ENCODE measurements at regions not wholly inside any gene's neighbourhood (a gene's known extent, or its start where the extent isn't known, plus 50 kb on each side); places are given as distances from the start of the nearest gene placed in this dataset.

DNA sequence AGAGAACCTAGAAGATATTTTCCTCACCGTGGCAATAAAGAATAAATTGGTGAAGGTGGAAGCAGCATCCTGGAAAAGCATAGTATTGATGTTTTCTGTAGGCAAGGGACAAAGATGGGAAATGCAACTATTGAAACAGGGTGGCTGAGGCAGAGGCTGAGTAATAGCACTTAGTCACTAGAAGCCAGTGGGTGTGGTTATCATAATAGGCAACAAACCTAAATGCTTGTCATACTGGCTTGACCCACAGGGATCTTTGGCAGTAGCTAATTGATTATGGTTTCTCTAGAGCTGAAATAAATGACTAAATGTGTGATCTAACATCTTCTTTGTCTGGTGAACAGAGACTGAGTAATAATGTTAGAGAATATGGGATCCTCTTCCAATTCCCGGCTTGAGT, 353.6 kb upstream of the RPS6KA3 start:
- DNase-seq (ENCODE audit: low read depth in 2 of 2): peak; percentile 18 to 34

DNA sequence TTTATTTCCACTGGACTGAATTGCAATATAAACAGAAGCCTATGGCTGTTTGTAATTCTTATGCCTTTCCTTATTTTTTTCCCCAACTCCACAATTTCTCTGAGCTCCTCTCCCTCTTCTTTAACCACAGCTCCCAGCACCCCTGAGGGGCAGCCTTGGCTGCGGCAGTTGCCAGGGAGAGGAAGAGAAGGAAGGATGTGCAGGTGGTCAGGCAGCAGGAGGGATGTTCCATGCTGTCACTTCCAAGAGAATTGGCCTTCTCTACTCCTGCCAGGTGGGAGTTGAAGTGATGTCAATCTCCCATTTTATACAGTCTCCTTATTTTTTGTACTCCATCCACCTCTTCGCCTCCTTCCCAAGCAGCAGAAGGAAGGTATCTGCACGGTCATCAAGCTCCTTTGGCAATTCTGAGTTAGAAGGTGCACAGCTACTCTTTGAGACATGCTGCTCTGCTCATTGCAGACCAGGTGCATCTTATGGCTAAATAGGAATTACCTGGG, 343.3 kb upstream of the RPS6KA3 start:
- DNase-seq (ENCODE audit: low read depth in 2 of 2): no peak

DNA sequence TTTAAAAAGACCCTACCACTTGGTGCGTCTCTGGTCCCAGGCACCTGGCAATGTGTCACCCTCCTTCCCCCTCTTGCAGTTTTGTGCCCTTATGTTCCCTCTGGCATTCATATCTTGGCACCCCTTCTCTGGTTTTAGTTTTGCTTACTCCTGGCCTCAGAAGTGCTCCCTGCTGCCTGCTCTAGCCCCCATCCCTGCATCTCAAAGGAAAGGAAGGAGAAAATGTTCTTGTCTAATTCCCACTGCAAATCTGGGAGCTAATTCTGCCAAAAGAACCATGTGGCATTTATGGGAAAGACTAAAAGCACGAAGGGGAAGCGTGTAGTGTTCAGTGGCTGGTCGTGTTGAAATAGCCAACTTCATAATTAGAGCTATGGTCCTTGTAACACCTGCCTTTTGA, 340.1 kb upstream of the RPS6KA3 start:
- no peak for DNase-seq (ENCODE audit: low read depth in 2 of 2)

DNA sequence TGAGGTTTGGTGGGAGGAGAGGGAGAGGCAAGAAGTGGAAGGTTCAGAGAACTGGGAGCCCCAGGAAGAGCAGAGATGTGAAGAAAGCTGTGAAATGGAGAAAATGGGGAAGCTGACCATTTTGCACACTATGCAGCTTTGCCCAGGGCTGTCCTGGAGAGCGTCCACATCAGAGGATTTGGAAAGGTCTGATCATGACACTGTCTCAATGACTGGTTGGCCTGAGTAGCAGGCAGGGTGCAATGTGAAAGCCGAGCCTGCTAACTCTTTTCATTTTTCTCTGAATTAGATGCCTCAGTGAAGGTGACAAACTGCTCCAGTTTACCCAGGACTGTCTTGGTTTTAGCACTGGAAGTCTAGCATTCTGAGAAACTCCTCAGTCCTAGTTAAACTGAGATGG, 330.1 kb upstream of the RPS6KA3 start:
- DNase-seq (ENCODE audit: low read depth in 2 of 2): no peak

DNA sequence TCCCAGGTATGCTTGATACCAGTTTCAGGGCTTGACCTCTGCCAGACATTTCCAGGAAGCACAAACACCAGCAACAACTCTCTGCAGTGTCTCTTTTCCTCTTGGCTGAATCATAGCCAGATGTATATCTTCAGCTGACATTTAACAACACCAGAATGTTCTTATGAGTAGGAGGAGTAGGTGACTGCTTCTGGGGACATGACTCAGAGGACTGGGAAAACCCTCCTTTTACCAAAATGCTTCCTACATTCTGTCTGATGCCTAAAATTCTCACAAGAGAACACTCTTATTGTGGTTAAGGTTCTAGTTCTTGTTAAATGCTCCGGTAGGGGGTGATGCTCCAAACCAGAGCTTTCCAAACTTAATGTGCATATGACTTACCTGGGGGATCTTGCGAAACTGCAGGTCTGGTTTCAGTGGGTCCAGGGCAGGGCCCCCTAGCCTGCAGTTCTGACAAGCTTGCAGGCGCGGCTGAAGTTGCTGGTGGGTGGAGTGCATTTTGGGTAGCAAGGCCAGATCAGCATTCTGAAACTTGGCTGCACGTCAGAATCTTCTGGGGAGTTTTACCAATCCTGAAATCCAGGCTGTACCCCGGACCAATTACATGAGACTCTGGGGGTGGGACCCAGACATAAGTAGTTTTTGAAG, 329.3 kb upstream of the RPS6KA3 start:
- DNase-seq (ENCODE audit: low read depth in 2 of 2): no peak

DNA sequence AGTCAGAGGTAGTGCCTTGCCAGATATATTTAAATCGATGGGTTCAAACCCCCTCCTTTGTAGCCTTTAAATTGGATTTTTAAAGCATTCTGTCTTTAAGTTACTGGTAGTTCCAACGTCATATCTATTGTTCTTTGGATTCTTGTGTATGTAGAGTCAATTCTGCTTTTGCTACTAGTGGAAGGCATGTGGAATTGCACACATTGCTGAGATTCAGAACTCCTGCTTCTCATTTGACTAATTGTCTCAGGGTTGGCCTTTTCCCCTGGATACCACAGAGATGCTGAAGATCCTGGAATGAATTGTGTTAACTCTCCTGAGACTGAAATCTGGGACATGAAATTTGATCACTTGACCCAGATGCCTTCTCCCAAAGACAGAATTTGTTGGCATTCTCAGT, 328.3 kb upstream of the RPS6KA3 start:
- peak in 1 of 2 experiments; percentile 11 for DNase-seq (ENCODE audit: low read depth in 2 of 2)

DNA sequence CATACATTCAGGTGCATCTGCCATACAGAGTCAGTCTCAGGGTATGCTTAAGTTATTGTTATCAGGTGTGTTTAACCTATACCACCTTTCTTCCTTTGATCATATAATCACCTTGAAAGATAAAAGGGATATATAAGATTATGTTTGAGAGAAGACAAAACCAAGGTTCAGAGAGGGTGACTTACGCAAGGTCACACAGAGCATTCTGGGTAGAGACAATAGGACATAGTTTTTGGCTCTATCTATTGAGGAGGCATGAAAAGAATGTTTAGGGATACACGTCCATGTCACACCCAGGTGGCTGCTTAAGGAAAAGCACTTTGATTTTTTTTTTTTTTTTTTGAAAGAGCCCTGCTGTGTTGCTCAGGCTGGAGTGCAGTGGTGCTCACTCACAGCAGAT, 327.1 kb upstream of the RPS6KA3 start:
- DNase-seq (ENCODE audit: low read depth in 2 of 2): no peak

DNA sequence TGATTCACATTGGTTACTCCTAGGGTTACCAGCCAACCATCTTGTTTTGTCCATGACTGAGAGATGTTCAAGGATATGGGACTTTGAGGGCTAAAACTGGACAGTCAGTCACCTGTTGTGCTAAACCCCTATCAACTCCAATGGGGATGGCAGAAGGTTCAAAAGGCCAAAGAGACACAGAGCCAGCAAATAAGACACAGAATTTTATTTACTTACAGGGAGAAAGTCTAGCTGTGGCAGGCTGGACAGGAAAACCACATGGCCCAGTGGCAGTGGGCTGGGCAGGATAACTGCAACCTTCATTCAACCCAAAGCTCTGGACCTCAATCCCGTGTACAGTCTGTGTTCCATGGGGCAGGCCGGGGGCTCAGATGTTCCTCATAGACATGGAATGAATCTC, 326.7 kb upstream of the RPS6KA3 start:
- no peak for DNase-seq (ENCODE audit: low read depth in 2 of 2)

DNA sequence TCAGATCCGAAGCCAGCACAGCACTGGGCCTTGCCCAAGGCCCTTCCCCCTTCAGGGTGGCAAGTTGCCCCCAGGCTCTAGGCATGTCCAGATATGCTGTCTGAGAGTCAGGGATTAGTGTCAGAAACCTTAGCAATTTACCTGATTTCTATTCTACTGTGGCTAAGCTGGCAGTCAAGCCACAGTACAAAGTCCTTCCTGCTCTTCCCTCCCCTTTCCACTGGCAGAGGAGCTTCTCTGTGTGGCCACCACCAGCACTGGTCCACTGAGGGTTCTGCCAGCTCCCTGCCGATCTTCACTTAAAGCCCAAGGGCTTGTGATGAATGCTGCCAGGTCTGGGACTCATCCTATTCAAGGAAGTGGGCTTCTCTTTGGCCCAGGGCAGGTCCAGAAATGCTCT, 324.5 kb upstream of the RPS6KA3 start:
- no peak for DNase-seq (ENCODE audit: low read depth in 2 of 2)

DNA sequence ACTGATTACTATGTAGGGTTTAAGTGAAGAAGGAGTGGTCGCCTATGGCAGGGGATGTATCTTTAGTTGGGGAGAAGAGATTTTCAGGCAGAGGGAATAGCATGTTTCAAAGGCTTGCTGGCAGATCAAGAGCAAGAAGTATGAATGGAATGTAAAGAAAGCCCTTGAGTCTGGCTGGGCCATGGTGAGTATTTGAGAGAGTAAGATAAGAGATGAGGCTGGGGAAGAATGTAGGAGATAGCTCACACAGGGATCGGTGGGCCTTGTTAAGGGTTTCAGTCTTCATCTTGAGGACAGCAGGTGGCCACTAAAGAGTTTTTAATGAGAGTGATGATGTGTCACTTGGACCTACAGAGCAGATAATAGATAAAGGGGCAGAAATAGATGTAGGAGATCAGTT, 319.1 kb upstream of the RPS6KA3 start:
- DNase-seq (ENCODE audit: low read depth in 2 of 2): no peak

DNA sequence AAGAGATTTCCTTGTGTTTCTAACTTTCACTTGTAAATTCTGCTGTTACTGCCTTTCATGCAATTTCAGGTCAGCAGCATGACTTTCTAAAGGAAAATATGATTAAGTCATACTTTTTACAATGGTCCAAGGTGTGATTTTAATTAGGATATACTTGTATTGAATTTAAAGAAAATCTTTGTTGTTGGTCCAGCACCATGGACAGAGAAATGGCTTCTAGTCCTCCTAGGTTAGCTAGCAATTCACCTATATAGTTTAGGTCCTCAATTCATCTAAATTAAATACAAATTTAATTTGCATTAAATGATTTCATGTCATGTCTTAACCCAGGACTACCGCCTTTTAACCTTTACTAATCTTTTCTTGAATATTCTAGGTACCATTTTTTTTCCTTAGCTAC, 304.9 kb upstream of the RPS6KA3 start:
- DNase-seq (ENCODE audit: low read depth in 2 of 2): no peak

DNA sequence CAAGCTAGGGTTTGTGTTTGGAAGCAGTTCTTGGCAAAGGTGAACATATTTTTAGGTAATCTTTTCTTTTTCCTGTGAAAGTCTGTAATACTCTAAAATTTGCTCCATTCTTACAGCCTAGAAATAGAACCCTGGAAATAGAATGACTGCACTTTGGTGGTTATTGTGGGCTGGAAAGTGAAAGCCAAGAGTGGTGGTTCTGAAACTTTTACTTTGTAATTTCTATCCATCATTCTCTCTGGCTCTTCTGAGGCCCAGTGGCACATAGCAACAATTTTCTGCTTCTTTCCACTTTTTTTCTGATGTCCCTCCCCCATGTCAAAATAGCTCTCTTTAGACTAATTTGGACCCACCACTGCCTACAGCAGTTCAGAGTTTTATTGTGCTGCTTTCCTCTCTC, 300.4 kb upstream of the RPS6KA3 start:
- DNase-seq (ENCODE audit: low read depth in 2 of 2): no peak

DNA sequence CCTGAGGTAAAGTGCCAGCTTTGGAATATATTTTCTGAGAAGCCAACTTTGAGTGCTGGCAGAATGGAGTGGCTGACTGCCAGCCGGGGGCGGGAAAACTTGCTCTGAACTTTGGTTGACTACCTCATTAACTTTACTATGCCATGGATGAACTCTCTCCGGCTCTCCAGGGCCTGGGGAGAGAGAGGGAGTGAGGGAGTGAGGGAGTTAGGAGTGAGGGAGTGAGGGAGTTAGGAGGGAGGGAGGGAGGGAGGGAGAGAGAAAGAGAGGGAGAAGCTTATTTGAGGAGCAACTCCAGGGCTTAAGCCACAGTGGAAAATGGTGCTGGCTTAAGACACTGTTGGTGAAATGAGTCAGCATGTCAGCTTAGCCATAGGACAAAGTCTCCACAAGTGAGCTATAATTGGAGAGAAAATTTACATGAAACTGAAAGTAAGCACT, 280.9 kb upstream of the RPS6KA3 start:
- no peak for DNase-seq (ENCODE audit: low read depth in 2 of 2)

DNA sequence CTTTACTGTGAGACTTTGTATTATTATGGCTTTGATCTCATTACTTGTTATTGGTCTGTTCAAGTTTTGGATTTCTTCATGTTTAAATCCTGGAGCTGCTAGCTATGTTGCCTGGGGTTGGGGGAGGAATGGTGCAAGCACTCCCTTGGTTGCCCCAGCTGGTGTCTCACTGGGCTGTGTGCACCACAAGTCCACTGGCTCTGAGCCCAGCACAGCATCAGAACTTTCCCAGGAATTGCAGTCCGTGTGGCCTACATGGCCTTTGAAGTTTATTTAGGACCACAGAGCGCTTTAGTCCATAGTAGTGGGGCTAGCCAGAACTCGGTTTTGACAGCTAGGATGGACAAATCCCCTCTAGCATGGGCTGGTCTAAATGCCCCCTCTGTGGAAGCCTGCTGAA, 278.8 kb upstream of the RPS6KA3 start:
- no peak for DNase-seq (ENCODE audit: low read depth in 2 of 2)

DNA sequence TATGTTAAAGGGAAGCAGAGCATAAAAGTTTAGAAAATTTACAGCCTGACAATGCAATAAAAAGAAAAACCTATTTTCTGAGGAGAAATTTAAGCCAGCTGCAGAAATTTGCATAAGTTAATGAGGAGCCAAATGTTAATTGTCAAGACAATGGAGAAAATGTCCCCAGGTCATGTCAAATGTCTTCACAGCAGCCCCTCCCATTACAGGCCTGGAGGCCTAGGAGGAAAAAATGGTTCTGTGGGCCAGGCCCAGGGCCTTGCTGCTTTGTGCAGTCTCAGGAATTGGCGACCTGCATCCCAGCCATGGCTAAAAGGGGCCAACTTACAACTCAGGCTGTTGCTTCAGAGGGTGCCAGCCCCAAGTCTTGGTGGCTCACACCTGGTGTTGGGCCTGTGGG, 275.4 kb upstream of the RPS6KA3 start:
- DNase-seq (ENCODE audit: low read depth in 2 of 2): no peak

DNA sequence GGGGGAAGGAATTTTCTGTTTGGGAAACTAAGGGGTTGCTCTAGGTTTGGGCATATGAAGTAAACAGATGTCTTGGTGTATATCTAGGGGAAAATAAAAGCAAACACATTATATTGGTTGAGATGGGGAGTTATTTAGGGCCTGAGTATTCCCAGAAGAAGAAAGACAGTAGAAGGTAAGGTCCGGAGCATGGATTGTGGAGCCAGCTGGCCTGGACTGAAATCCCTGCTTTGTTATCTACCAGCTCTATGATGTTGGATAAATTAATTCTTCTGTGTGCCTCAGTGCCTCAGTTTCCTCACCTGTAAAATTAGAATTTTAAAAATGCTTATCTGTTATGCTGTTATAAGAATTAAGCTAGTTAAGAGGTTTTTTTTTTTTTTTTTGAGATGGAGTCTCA, 272.3 kb upstream of the RPS6KA3 start:
- no peak for DNase-seq (ENCODE audit: low read depth in 2 of 2)

DNA sequence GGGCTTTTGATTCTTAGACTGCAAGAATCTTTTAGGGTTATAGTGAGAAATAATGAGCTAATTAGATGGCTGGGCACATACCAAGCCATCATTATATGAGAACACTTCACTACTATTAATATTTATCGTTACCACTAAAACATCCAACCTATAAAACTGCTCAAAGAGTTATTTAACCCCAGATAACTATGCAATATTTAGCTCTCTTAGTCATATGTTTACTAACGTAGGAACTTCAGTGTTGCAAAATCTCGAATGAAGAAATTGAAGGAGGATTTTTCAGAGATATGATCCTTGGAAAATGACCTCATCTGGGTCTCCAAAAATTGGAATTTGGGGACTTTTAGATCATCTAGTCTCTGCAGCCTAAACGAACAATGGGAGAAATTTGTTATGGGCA, 265.0 kb upstream of the RPS6KA3 start:
- DNase-seq (ENCODE audit: low read depth in 2 of 2): no peak

DNA sequence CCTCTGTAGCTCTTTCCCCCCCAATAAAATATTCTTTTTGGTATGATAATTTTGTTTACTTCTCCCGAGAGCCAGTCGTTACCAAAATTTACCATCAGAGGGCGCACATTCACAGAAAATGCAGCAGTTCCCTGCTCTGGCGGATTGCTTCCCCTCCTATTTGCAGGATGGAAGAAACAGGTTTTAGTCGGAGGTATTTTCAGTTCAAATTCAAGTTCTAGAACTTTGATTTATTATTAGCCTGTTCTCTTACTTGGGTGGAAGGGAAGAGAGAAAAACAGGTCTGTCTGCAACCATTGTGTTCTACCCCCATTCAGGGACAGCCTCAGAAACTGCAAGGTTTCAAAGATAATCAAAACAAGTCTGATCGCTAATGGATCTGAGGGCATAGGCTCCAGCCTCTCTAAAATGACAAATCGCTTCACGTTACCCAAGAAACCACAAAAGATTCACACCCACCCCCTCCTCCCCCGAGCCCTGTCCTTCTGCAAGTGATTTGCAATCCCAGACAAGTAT, 263.8 kb upstream of the RPS6KA3 start:
- peak in 1 of 2 experiments; percentile 42 for DNase-seq (ENCODE audit: low read depth in 2 of 2)

DNA sequence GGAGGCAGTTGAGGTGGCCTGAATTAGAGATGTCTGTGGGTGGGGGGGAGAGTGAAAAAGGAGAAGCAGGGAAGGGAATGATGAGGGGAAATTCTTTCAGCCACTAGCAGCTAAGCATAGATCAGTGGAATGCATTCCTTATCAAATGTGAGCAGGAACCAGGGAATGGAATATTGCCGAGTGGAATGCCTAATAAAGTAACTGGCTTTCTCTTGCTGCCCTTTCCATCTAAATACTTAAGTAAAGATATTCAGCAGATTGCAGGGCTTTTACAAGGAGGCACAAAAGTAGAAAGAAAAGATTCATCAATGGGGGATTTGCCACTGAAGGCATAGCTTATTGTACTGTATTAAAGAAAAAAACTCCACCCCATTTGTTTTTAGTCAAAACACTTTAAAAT, 263.0 kb upstream of the RPS6KA3 start:
- DNase-seq (ENCODE audit: low read depth in 2 of 2): no peak

DNA sequence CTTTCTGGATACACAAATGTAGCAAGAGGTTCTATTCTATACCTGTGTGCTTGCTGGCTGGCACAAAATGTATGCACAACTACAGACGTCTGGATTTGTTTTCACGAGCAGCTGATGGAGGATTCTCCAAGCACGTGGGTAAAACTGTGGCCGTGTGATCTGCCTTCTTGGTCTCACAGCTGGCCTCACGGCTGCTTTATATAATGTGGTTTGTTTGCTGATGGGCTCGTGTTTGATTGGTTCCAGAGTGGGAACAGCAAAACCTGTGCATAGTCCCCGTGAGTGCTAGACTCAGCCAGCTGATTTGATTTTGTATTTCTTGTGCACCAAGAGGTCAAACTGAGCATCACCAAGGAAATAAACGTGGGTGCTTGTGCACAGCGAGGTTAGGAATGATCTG, 262.6 kb upstream of the RPS6KA3 start:
- DNase-seq (ENCODE audit: low read depth in 2 of 2): no peak

DNA sequence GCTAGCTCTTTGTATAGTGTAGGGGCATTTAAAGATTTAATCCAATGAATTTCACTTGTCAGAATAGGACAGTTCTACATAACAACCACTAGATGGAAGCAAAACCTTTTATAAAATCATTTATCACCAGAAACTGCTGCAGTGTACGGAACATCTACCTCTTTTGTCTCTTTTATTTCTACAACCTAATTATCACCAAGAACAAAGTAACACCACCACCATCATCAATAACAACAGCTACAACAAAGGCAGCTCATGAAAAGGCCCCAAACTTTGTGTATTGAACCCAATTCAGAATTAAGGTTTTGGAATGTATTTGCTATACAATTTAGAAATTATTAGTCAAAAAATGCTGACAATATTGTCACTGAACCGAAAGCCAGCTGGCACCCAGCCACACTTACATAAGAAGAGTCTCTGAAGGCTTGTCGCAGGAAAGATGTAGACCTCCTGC, 260.9 kb upstream of the RPS6KA3 start:
- no peak for DNase-seq (ENCODE audit: low read depth in 2 of 2)

DNA sequence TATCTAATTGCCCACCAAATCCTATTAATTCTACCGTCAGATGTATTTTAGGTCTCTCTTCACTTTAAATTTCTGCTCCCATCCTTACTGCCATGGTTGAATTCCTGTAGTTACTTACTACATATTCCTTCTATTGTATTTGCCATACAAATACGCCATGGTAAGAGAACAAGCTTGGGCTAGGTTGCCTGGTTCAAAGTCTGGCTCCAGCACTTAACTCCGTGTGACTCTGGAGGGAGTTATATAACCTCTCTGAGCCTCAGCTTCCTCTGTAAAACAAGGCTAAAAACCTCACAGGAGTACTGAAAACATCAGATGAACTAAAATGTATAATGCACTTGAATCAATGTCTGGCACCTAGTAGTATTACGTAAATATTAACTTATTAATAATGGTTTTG, 260.3 kb upstream of the RPS6KA3 start:
- no peak for DNase-seq (ENCODE audit: low read depth in 2 of 2)

DNA sequence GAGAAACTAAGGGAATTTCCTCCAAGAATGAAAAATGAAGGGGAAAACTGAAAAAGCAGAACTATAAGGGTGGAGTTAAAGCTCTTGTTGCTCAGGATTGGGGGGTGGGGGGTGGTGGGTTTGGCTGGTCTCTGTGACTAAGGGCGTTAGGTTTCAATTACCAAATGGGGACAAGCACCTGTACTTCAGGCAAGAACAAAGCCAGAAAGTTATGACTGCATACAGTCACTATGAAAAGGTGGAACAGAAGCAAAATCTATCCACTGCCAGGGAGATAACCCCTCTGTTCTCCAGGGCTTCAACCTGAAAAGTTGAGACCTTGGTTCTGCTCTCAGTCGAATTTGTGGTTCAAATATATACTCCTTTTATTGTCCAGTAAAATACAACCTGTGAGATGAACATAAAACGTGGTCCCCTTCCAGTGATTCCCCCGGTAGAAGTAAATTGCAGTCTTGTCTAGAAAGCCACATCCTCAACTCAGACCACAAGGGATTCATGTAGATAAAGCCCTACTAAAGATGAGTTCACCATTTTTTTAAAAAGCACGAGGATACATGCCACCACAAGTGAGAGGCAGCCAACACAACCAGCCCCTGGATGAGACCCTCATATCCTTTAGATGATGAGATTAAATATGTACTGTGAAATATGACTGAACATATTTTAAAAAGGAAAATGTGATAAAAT, 257.1 kb upstream of the RPS6KA3 start:
- no peak for DNase-seq (ENCODE audit: low read depth in 2 of 2)

Measured in fibroblast of skin of left quadriceps (primary cell).